ENCODE measurements at regions not wholly inside any gene's neighbourhood (a gene's known extent, or its start where the extent isn't known, plus 50 kb on each side); places are given as distances from the start of the nearest gene placed in this dataset.

- TF ChIP-seq CTCF (IDR thresholded peaks at IDR 0.05; ENCODE audit: low read depth, low read length, poor library complexity, severe bottlenecking) (no peak), EZH2phosphoT487 (IDR thresholded peaks at IDR 0.05; ENCODE audit: borderline replicate concordance, low read length) (no peak)
Measured at GRCh38 chr11:42054351-42054900, 595.0 kb upstream of the LRRC4C start.

Data from DOHH2 (cell line).